ENCODE measurements at regions not wholly inside any gene's neighbourhood (a gene's known extent, or its start where the extent isn't known, plus 50 kb on each side); places are given as distances from the start of the nearest gene placed in this dataset.

DNA sequence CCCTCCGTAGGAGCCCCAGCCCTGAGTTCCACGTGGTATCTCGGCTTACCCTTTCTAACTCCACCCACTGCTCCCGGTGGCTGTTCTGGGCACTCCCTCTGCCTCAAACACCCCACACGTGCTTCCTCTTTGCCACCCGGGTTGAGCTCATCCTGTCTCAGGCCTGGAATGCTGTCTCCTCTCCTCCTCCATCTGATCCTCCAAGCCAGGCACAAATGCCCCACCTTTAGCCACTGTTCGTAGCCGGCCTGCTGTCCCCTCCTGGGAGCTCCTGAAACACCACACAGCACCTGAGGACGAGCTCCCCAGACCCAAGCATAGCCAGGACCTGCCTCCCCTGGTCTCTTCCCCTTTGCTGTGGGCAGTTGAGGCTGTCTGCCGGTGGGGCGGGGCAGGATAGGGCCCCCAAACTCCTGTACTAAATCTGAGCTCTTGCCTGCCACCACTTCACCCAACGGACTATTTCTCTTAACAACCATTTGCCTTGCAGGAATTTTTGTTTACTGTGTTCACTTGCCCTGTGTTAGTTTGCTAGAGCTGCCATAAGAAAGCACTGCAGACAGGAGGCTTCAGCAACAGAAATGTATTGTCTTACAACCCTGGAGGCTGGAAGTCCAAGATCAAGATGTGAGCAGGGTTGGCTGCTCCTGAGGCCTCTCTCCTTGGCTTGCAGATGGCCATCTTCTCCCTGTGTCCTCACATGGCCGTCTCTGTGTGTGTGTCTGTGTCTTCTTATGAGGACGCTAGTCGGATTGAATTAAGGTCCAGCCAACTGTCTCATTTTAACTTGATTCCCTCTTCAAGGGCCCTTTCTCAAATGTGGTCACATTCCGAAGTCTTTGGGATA, 58.3 kb upstream of the SHH start:
- H3K27ac Mint-ChIP-seq, result no peak overlapping the region

More for the DNA sequence above, 58.3 kb upstream of the SHH start:
- H3K4me3 Mint-ChIP-seq, result no peak overlapping the region
- no peak for DNase-seq (ENCODE audit: low spot score)
- peaks cover 6% of the 10 kb centered on the region; the same call in 2 of the 3 replicates for H3K9me3 Mint-ChIP-seq
- Histone ChIP-seq H3K9me2 (ENCODE audit: insufficient read depth) (no peaks in the 10 kb centered on the region), H3K4me1 (ENCODE audit: insufficient read depth) (no peaks in the 10 kb centered on the region), H3K4me3 (no peak overlapping the region), H3K4me2 (no peak overlapping the region), H3K27ac (ENCODE audit: low read depth) (no peak overlapping the region), H3F3A (replicated peaks; ENCODE audit: low read depth) (no peaks in the 10 kb centered on the region), H4K20me1 (replicated peaks; ENCODE audit: insufficient read depth) (no peaks in the 10 kb centered on the region), H3K27me3 (ENCODE audit: insufficient read depth) (no peaks in the 10 kb centered on the region), H3K36me3 (ENCODE audit: insufficient read depth) (no peaks in the 10 kb centered on the region; the same call in 1 of the 2 replicates), H2AFZ (no peak overlapping the region), H3K79me2 (replicated peaks; ENCODE audit: insufficient read depth) (no peaks in the 10 kb centered on the region)
- H3K27me3 Mint-ChIP-seq (ENCODE audit: insufficient read depth, low read depth, poor library complexity), result peaks cover 5% of the 10 kb centered on the region
- no peaks in the 10 kb centered on the region for H3K4me1 Mint-ChIP-seq
- H3K36me3 Mint-ChIP-seq (ENCODE audit: low read depth), result no peaks in the 10 kb centered on the region
- no peak; the same call in 2 of the 3 replicates for ATAC-seq
- TF ChIP-seq EZH2phosphoT487 (IDR thresholded peaks at IDR 0.05; ENCODE audit: unreplicated experiment) (no peak), CREB1 (CRISPR knock-in tag; IDR thresholded peaks at IDR 0.05; ENCODE audit: low read depth) (no peak), ZNF114 (CRISPR knock-in tag; IDR thresholded peaks at IDR 0.05) (no peak), POLR2AphosphoS5 (IDR thresholded peaks at IDR 0.05; ENCODE audit: low read depth) (no peak), JUNB (IDR thresholded peaks at IDR 0.05; ENCODE audit: unreplicated experiment) (no peak), ZNF331 (CRISPR knock-in tag; IDR thresholded peaks at IDR 0.05; ENCODE audit: low read depth) (no peak), NANOG (IDR thresholded peaks at IDR 0.05; ENCODE audit: borderline replicate concordance) (no peak), EZH2 (IDR thresholded peaks at IDR 0.05; ENCODE audit: low read depth, unreplicated experiment) (no peak), STAT1 (IDR thresholded peaks at IDR 0.05; ENCODE audit: unreplicated experiment) (no peak)
- TF ChIP-seq, protein P1, sequence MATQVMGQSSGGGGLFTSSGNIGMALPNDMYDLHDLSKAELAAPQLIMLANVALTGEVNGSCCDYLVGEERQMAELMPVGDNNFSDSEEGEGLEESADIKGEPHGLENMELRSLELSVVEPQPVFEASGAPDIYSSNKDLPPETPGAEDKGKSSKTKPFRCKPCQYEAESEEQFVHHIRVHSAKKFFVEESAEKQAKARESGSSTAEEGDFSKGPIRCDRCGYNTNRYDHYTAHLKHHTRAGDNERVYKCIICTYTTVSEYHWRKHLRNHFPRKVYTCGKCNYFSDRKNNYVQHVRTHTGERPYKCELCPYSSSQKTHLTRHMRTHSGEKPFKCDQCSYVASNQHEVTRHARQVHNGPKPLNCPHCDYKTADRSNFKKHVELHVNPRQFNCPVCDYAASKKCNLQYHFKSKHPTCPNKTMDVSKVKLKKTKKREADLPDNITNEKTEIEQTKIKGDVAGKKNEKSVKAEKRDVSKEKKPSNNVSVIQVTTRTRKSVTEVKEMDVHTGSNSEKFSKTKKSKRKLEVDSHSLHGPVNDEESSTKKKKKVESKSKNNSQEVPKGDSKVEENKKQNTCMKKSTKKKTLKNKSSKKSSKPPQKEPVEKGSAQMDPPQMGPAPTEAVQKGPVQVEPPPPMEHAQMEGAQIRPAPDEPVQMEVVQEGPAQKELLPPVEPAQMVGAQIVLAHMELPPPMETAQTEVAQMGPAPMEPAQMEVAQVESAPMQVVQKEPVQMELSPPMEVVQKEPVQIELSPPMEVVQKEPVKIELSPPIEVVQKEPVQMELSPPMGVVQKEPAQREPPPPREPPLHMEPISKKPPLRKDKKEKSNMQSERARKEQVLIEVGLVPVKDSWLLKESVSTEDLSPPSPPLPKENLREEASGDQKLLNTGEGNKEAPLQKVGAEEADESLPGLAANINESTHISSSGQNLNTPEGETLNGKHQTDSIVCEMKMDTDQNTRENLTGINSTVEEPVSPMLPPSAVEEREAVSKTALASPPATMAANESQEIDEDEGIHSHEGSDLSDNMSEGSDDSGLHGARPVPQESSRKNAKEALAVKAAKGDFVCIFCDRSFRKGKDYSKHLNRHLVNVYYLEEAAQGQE (IDR thresholded peaks at IDR 0.05; ENCODE audit: unreplicated experiment), result no peak
- TF ChIP-seq, protein P2, sequence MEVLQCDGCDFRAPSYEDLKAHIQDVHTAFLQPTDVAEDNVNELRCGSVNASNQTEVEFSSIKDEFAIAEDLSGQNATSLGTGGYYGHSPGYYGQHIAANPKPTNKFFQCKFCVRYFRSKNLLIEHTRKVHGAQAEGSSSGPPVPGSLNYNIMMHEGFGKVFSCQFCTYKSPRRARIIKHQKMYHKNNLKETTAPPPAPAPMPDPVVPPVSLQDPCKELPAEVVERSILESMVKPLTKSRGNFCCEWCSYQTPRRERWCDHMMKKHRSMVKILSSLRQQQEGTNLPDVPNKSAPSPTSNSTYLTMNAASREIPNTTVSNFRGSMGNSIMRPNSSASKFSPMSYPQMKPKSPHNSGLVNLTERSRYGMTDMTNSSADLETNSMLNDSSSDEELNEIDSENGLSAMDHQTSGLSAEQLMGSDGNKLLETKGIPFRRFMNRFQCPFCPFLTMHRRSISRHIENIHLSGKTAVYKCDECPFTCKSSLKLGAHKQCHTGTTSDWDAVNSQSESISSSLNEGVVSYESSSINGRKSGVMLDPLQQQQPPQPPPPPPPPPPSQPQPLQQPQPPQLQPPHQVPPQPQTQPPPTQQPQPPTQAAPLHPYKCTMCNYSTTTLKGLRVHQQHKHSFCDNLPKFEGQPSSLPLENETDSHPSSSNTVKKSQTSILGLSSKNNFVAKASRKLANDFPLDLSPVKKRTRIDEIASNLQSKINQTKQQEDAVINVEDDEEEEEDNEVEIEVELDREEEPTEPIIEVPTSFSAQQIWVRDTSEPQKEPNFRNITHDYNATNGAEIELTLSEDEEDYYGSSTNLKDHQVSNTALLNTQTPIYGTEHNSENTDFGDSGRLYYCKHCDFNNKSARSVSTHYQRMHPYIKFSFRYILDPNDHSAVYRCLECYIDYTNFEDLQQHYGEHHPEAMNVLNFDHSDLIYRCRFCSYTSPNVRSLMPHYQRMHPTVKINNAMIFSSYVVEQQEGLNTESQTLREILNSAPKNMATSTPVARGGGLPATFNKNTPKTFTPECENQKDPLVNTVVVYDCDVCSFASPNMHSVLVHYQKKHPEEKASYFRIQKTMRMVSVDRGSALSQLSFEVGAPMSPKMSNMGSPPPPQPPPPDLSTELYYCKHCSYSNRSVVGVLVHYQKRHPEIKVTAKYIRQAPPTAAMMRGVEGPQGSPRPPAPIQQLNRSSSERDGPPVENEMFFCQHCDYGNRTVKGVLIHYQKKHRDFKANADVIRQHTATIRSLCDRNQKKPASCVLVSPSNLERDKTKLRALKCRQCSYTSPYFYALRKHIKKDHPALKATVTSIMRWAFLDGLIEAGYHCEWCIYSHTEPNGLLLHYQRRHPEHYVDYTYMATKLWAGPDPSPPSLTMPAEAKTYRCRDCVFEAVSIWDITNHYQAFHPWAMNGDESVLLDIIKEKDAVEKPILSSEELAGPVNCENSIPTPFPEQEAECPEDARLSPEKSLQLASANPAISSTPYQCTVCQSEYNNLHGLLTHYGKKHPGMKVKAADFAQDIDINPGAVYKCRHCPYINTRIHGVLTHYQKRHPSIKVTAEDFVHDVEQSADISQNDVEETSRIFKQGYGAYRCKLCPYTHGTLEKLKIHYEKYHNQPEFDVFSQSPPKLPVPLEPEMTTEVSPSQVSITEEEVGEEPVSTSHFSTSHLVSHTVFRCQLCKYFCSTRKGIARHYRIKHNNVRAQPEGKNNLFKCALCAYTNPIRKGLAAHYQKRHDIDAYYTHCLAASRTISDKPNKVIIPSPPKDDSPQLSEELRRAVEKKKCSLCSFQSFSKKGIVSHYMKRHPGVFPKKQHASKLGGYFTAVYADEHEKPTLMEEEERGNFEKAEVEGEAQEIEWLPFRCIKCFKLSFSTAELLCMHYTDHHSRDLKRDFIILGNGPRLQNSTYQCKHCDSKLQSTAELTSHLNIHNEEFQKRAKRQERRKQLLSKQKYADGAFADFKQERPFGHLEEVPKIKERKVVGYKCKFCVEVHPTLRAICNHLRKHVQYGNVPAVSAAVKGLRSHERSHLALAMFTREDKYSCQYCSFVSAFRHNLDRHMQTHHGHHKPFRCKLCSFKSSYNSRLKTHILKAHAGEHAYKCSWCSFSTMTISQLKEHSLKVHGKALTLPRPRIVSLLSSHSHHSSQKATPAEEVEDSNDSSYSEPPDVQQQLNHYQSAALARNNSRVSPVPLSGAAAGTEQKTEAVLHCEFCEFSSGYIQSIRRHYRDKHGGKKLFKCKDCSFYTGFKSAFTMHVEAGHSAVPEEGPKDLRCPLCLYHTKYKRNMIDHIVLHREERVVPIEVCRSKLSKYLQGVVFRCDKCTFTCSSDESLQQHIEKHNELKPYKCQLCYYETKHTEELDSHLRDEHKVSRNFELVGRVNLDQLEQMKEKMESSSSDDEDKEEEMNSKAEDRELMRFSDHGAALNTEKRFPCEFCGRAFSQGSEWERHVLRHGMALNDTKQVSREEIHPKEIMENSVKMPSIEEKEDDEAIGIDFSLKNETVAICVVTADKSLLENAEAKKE (CRISPR knock-in tag; IDR thresholded peaks at IDR 0.05), result no peak
- TF ChIP-seq, protein P3, sequence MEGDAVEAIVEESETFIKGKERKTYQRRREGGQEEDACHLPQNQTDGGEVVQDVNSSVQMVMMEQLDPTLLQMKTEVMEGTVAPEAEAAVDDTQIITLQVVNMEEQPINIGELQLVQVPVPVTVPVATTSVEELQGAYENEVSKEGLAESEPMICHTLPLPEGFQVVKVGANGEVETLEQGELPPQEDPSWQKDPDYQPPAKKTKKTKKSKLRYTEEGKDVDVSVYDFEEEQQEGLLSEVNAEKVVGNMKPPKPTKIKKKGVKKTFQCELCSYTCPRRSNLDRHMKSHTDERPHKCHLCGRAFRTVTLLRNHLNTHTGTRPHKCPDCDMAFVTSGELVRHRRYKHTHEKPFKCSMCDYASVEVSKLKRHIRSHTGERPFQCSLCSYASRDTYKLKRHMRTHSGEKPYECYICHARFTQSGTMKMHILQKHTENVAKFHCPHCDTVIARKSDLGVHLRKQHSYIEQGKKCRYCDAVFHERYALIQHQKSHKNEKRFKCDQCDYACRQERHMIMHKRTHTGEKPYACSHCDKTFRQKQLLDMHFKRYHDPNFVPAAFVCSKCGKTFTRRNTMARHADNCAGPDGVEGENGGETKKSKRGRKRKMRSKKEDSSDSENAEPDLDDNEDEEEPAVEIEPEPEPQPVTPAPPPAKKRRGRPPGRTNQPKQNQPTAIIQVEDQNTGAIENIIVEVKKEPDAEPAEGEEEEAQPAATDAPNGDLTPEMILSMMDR (conservative IDR thresholded peaks at IDR 0.05; ENCODE audit: low read depth in 2 of 2), result no peak
- TF ChIP-seq, protein P4, sequence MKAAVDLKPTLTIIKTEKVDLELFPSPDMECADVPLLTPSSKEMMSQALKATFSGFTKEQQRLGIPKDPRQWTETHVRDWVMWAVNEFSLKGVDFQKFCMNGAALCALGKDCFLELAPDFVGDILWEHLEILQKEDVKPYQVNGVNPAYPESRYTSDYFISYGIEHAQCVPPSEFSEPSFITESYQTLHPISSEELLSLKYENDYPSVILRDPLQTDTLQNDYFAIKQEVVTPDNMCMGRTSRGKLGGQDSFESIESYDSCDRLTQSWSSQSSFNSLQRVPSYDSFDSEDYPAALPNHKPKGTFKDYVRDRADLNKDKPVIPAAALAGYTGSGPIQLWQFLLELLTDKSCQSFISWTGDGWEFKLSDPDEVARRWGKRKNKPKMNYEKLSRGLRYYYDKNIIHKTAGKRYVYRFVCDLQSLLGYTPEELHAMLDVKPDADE (IDR thresholded peaks at IDR 0.05), result no peak

All from GM23338 (cell line).